ENCODE measurements at regions not wholly inside any gene's neighbourhood (a gene's known extent, or its start where the extent isn't known, plus 50 kb on each side); places are given as distances from the start of the nearest gene placed in this dataset.
A peak's percentile ranks its signal among the peaks of the same experiment; 100 is the strongest.
"Not testable (repeated sequence)": the region's sequence is repeated elsewhere in the genome, so short reads cannot be mapped to it uniquely, and the experiment has no call there.

DNA sequence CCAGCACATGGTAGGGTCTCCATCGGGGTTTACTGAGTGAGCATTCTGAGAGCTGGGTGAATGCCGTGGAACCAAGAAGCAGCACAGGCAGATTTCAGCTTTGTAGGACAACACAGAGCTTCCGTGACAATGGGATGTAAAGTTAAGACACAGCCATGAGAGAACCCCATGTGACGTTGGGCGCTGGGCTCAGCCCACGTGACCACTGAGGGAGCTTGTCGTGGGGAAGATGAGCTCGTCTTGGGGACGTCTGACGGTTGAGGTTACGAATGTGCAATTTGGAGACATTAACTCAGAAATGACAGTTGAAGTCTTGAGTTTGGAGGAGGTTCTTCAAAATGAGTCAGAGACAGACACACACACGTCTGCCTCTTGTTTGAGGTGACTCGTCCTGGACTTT is 51.5 kb upstream of the MUC20 start:
- H3K4me1 ChIP-seq (ENCODE audit: control insufficient read depth, insufficient read depth, low read length); H3K9me3 ChIP-seq (ENCODE audit: control insufficient read depth, insufficient read depth, low read depth, low read length); H3K27ac ChIP-seq (ENCODE audit: extremely low read depth, low read depth, low read length); H3K4me3 ChIP-seq (ENCODE audit: low read depth, low read length); POLR2A ChIA-PET; CTCF ChIA-PET: not testable (repeated sequence)
- H3K36me3 ChIP-seq (ENCODE audit: control insufficient read depth in 2 of 2, insufficient read depth in 1 of 2, low read length in 2 of 2) = peaks cover 0 to 33% of the 10 kb centered on the region in 2 experiments; a peak in 1 of 3 replicates

DNA sequence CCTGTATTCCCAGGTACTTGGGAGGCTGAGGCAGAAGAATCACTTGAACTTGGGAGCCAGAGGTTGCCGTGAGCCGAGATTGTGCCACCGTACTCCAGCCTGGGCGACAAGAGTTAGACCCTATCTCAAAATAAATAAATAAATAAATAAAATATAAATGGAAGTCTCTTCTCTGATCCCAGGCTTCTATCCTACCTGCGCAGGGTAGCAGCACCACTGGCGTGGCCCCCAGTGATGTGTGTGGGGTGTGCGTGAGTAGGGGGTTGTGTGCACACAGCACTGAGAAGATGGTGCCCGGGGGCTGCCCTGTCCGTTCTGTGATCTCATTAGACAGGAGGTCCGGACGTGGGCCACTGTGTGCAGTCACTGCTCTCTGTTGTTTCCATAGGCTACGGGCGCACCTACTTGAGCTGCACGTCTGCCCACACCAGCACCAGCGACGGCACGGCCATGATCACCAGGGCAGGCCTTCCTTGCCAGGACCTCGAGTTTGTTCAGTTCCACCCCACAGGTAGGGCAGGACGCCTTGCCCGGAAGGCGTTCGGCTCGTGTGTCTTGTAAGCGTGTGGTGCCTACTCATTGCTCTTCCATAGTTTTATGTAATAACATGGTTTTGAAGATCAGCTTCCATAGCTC is 52.5 kb upstream of the MUC20 start:
- POLR2A ChIA-PET; H3K4me3 ChIP-seq (ENCODE audit: low read depth, low read length); H3K27ac ChIP-seq (ENCODE audit: extremely low read depth, low read depth, low read length); CTCF ChIA-PET; H3K9me3 ChIP-seq (ENCODE audit: control insufficient read depth, insufficient read depth, low read depth, low read length); H3K4me1 ChIP-seq (ENCODE audit: control insufficient read depth, insufficient read depth, low read length): not testable (repeated sequence)
- H3K36me3 ChIP-seq (ENCODE audit: control insufficient read depth in 2 of 2, insufficient read depth in 1 of 2, low read length in 2 of 2) = peaks cover 0 to 30% of the 10 kb centered on the region in 2 experiments; a peak in 1 of 3 replicates

DNA sequence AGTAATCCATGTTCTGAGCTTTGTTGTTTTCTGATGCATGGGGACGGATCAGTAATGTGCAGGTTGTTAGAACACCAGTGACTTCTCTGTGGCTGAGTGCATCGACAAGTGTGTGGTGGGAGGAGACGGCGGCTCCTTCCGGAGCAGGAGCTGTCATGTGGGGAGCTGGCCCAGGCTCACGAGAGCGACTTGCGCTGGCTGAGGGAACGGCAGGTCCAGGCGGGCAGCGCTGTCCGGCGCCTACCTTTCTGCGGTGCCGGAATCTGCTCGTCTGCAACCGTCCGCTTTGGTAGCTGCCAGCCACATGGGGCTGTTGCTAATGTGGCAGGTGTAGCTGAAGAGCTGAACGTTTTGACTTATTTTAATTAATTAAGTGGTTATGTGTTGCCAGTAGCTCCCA is 55.5 kb upstream of the MUC20 start:
- H3K27ac ChIP-seq (ENCODE audit: extremely low read depth, low read depth, low read length); CTCF ChIA-PET; H3K4me3 ChIP-seq (ENCODE audit: low read depth, low read length); H3K9me3 ChIP-seq (ENCODE audit: control insufficient read depth, insufficient read depth, low read depth, low read length); H3K4me1 ChIP-seq (ENCODE audit: control insufficient read depth, insufficient read depth, low read length); POLR2A ChIA-PET: not testable (repeated sequence)
- peaks cover 0 to 20% of the 10 kb centered on the region in 2 experiments; a peak in 1 of 3 replicates for H3K36me3 ChIP-seq (ENCODE audit: control insufficient read depth in 2 of 2, insufficient read depth in 1 of 2, low read length in 2 of 2)

DNA sequence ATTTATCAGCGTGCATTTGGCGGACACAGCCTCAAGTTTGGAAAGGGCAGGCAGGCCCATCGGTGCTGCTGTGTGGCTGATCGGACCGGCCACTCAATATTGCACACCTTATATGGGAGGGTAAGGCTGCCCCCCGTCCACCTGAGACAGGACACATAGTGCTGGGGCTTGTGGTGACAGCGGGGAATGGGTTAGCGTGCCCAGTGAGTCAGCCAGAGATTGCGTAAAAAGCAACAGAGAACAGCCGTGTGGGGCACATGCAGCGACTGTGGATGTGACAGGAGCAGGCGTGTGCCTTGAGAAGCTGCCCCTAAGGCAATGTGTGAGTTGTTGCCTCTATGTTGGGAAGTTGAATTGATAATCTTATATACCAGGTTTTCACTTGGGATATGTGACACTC is 56.6 kb upstream of the MUC20 start:
- CTCF ChIA-PET, POLR2A ChIA-PET: not testable (repeated sequence)

DNA sequence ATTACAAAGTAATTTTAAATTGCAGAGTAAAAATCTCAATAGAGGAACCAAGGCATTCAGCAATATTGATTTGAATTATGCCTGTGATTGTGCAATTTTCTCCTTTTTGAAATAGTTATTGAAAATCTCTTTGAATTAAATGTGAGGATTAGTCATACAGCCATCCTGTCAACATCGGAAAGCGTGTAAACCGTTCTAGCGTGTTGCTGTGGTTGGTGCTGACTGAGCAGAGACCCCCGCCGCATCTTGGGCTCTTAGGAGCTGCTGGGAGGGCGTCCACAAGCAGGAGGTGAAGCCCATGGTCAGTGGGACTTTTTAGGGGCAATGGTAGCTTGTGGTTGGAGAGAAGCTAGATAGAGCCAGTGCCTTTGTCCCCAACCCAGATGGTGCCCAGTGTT is 61.6 kb upstream of the MUC20 start:
- CTCF ChIA-PET; H3K36me3 ChIP-seq (ENCODE audit: control insufficient read depth in 2 of 2, insufficient read depth in 1 of 2, low read length in 2 of 2); H3K4me3 ChIP-seq (ENCODE audit: low read depth, low read length); H3K27ac ChIP-seq (ENCODE audit: extremely low read depth, low read depth, low read length); H3K9me3 ChIP-seq (ENCODE audit: control insufficient read depth, insufficient read depth, low read depth, low read length); H3K4me1 ChIP-seq (ENCODE audit: control insufficient read depth, insufficient read depth, low read length); POLR2A ChIA-PET: not testable (repeated sequence)

More for the DNA sequence above, 56.6 kb upstream of the MUC20 start:
- not testable (repeated sequence) for H3K4me1 ChIP-seq (ENCODE audit: control insufficient read depth, insufficient read depth, low read length); H3K9me3 ChIP-seq (ENCODE audit: control insufficient read depth, insufficient read depth, low read depth, low read length); H3K4me3 ChIP-seq (ENCODE audit: low read depth, low read length); H3K27ac ChIP-seq (ENCODE audit: extremely low read depth, low read depth, low read length)
- H3K36me3 ChIP-seq (ENCODE audit: control insufficient read depth in 2 of 2, insufficient read depth in 1 of 2, low read length in 2 of 2) = peaks cover 0 to 20% of the 10 kb centered on the region in 2 experiments; a peak in 1 of 3 replicates

DNA sequence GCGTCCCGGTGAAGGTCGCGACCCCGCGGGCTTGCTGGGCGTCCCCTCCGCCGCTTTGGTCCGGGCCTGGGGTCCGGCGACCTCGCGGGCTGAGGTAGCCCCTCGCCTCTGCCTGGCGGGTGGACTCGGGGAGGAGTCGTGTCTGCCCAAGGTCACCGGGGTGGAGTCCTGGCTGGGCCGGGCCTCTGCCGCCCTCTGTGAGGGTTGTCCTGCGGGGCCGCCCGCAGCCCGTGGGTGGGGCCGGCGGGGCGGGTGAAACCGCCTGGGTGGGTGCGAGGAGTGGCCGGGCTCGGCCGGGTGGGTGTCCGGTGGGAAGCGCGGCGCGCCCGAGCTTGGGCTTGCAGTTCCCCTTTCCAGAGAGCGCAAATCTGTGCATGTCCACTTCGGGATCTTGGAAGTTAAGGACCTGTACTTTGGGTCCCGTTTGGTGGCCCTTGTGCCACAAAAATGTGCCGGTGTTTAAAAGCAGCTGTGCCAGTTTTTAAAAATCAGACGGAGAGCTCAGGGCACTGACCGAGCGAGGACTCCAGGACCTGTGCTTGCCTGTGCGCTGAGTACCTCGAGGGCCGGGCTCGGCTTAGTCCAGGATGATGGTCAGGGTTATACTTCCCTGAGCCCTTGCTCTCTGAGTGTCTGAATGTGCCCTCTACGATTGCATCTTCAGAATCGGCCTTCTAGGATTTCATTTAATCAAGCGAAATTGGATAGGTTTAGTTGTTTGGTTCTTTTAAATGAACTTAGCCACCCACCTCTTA is 62.2 kb upstream of the MUC20 start:
- H3K9me3 ChIP-seq (ENCODE audit: control insufficient read depth, insufficient read depth, low read depth, low read length); H3K36me3 ChIP-seq (ENCODE audit: control insufficient read depth in 2 of 2, insufficient read depth in 1 of 2, low read length in 2 of 2); CTCF ChIA-PET; H3K4me1 ChIP-seq (ENCODE audit: control insufficient read depth, insufficient read depth, low read length); H3K27ac ChIP-seq (ENCODE audit: extremely low read depth, low read depth, low read length); POLR2A ChIA-PET: not testable (repeated sequence)
- H3K4me3 ChIP-seq (ENCODE audit: low read depth, low read length) = peak overlapping the region; percentile 21

DNA sequence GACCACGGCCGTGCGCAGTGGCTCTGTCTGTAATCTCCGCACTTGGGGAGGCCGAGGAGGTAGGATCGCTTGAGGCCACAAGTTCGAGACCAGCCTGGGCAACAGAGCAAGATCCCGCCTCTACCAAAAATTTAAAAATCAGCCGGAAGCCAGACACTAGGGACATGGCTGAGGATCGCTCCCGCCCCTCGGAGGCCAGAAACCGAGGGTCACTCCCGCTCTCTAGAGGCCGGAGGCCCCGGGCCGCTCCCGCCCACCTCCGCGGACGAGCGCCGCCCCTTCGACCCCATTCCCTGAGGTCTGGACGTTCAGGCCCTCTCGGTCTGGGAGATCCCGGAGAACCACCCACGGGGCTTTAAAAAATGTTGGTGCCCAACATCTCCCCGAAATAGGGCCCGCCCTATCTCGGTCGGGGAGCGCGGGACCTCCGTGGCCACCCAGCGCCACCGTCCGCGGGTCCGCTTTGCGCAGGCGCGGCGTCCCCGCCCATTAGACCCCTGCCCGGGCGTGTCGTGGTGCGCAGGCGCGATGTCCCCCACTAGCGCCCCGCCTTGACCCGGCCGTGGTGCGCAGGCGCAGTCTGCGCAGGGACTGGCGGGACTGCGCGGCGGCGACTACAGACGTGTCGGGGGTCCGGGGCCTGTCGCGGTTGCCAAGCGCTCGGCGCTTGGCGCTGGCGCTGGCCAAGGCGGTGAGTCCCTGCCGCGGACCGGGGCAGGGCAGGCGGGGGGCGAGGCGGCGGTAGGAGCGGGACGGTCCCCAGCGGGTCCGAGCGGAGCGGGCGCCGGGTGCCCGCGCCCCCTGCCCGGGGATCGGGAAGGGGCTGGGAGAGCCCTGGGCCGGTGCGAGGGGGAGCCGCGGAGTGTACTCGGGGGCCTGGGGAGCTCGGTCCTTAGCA is 63.1 kb upstream of the MUC20 start:
- POLR2A ChIA-PET; H3K4me1 ChIP-seq (ENCODE audit: control insufficient read depth, insufficient read depth, low read length); H3K36me3 ChIP-seq (ENCODE audit: control insufficient read depth in 2 of 2, insufficient read depth in 1 of 2, low read length in 2 of 2); H3K27ac ChIP-seq (ENCODE audit: extremely low read depth, low read depth, low read length); H3K9me3 ChIP-seq (ENCODE audit: control insufficient read depth, insufficient read depth, low read depth, low read length); CTCF ChIA-PET: not testable (repeated sequence)
- peak overlapping the region; percentile 41 for H3K4me3 ChIP-seq (ENCODE audit: low read depth, low read length)
- TF ChIP-seq, protein P1, sequence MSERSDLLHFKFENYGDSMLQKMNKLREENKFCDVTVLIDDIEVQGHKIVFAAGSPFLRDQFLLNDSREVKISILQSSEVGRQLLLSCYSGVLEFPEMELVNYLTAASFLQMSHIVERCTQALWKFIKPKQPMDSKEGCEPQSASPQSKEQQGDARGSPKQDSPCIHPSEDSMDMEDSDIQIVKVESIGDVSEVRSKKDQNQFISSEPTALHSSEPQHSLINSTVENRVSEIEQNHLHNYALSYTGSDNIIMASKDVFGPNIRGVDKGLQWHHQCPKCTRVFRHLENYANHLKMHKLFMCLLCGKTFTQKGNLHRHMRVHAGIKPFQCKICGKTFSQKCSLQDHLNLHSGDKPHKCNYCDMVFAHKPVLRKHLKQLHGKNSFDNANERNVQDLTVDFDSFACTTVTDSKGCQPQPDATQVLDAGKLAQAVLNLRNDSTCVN (tag by site-specific recombination; optimal IDR thresholded peaks at IDR 0.05) = peak; percentile 72

DNA sequence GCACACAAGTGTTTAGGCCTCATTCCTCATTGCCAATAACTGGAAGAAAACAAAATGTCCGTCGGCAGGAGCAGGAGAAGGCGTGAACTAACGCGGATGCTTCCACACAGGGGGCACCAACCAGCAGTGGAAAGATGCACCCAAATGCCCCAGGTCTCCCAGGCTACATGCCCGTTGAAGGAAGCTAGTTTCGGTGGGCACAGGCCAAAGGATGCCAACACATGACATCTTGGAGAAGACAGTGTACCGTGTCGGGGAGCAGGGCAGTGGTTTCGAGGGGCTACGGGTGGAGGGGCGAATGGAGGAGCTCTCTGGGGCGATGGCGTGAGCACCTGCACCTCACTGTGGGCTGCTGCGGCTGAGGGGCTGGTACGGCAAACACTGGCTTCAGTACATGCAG is 64.7 kb upstream of the MUC20 start:
- H3K9me3 ChIP-seq (ENCODE audit: control insufficient read depth, insufficient read depth, low read depth, low read length); H3K4me1 ChIP-seq (ENCODE audit: control insufficient read depth, insufficient read depth, low read length); H3K4me3 ChIP-seq (ENCODE audit: low read depth, low read length); POLR2A ChIA-PET; H3K27ac ChIP-seq (ENCODE audit: extremely low read depth, low read depth, low read length); H3K36me3 ChIP-seq (ENCODE audit: control insufficient read depth in 2 of 2, insufficient read depth in 1 of 2, low read length in 2 of 2); CTCF ChIA-PET: not testable (repeated sequence)

DNA sequence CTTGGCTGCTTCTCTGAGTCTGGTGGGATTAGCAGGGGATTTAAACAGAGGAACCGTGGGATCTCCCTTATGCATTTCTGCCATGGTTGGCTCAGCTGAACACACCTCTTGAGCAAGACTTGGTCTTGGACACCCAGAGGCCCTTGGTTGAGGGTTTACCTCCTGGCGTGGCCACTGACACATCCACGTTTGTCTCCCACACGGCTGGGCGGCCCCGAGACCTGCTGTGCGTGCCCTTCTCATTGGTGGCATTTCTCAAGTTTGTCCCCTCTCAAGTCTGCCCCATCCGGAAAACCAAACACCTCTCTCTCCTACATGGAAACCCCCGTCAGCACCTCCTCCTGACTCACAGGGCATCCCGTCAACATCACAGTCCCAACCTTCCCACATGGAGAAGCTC is 66.0 kb upstream of the MUC20 start:
- CTCF ChIA-PET; H3K4me3 ChIP-seq (ENCODE audit: low read depth, low read length); H3K4me1 ChIP-seq (ENCODE audit: control insufficient read depth, insufficient read depth, low read length); H3K27ac ChIP-seq (ENCODE audit: extremely low read depth, low read depth, low read length); POLR2A ChIA-PET; H3K9me3 ChIP-seq (ENCODE audit: control insufficient read depth, insufficient read depth, low read depth, low read length); H3K36me3 ChIP-seq (ENCODE audit: control insufficient read depth in 2 of 2, insufficient read depth in 1 of 2, low read length in 2 of 2): not testable (repeated sequence)

DNA sequence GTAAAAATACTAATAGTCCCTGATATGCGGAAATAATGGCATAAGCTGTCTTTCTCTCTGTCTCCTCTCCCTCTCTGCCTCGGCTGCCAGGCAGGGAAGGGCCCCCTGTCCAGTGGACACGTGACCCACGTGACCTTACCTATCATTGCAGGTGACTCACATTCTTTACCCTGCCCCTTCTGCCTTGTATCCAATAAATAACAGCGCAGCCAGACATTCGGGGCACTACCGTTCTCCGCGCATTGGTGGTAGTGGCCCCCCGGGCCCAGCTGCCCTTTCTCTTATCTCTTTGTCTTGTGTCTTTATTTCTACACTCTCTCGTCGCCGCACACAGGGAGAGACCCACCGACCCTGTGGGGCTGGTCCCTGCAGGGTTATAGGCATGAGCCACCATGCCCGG is 66.6 kb upstream of the MUC20 start:
- H3K4me1 ChIP-seq (ENCODE audit: control insufficient read depth, insufficient read depth, low read length); H3K9me3 ChIP-seq (ENCODE audit: control insufficient read depth, insufficient read depth, low read depth, low read length); CTCF ChIA-PET; H3K27ac ChIP-seq (ENCODE audit: extremely low read depth, low read depth, low read length); H3K4me3 ChIP-seq (ENCODE audit: low read depth, low read length); H3K36me3 ChIP-seq (ENCODE audit: control insufficient read depth in 2 of 2, insufficient read depth in 1 of 2, low read length in 2 of 2); POLR2A ChIA-PET: not testable (repeated sequence)

All from HEK293 (cell line).